OCI-LY7 (cell line): ENCODE measurements at regions not wholly inside any gene's neighbourhood (a gene's known extent, or its start where the extent isn't known, plus 50 kb on each side); places are given as distances from the start of the nearest gene placed in this dataset.

Source experiments
- BruUV-seq: library from RNA; stranded (reverse); fragments of 400-500 nt; replicated peaks from 2 replicates; lab custom pipeline; 2021; lab: Mats Ljungman, UMichigan
- CTCF ChIA-PET: fragments of 300-600 bp; sonication (Branson Sonifier 250); formaldehyde crosslinking; loops from one replicate; lab custom pipeline; 2022; ENCODE audit warnings: antibody characterized with exemption; ENCODE audit not compliant: unreplicated experiment; lab: Charles Lee
- POLR2A ChIA-PET: fragments of 300-600 bp; sonication (Branson Sonifier 250); formaldehyde crosslinking; loops from one replicate; lab custom pipeline; 2022; ENCODE audit warnings: antibody characterized with exemption; lab: Charles Lee
- DNase-seq: peaks from one replicate; pipeline ENCODE4 v3.0.0-alpha.2; 2015; ENCODE audit warnings: low spot score
- H2AFZ ChIP-seq: fragments of 200-600 bp; sonication (generic), shearing (Covaris generic); 2 replicates; pipeline ENCODE4 v1.6.1; 2014; ENCODE audit warnings: mild to moderate bottlenecking, antibody characterized with exemption, low read length, moderate library complexity
- H3K27ac ChIP-seq: fragments of 200-600 bp; sonication (generic); 2 replicates; pipeline ENCODE4 v1.5.1; 2014; ENCODE audit warnings: mixed run types, low read depth, mild to moderate bottlenecking, moderate library complexity, low read length, inconsistent platforms; ENCODE audit not compliant: poor library complexity, severe bottlenecking
- H3K36me3 ChIP-seq: fragments of 200-600 bp; sonication (generic); 2 replicates; pipeline ENCODE4 v1.6.1; 2014; ENCODE audit warnings: mild to moderate bottlenecking, antibody characterized with exemption, low read length, moderate library complexity, mixed read lengths; ENCODE audit not compliant: insufficient read depth
- H3K4me1 ChIP-seq: fragments of 200-600 bp; sonication (generic); 2 replicates; pipeline ENCODE4 v1.5.1; 2014; ENCODE audit warnings: mild to moderate bottlenecking, low read length; ENCODE audit not compliant: insufficient read depth, poor library complexity, severe bottlenecking
- H3K4me2 ChIP-seq: fragments of 200-600 bp; sonication (generic); 2 replicates; pipeline ENCODE4 v1.6.1; 2014; ENCODE audit warnings: mild to moderate bottlenecking, low read length
- H3K4me3 ChIP-seq: fragments of 200-600 bp; sonication (generic); 2 replicates; pipeline ENCODE4 v1.5.1; 2014; ENCODE audit warnings: mild to moderate bottlenecking, low read depth, low read length; ENCODE audit not compliant: poor library complexity, severe bottlenecking
- H3K79me2 ChIP-seq: fragments of 200-600 bp; sonication (generic); 2 replicates; pipeline ENCODE4 v1.6.1; 2016; ENCODE audit warnings: low read depth, mild to moderate bottlenecking, low read length, moderate library complexity, mixed read lengths; ENCODE audit not compliant: insufficient read depth
- H3K9me2 ChIP-seq: fragments of 200-600 bp; sonication (generic); 2 replicates; pipeline ENCODE4 v1.6.1; 2016; ENCODE audit warnings: mild to moderate bottlenecking, low read length, mixed read lengths; ENCODE audit not compliant: insufficient read depth
- H3K9me3 ChIP-seq: fragments of 200-600 bp; sonication (generic); 2 replicates; pipeline ENCODE4 v1.6.1; 2014; ENCODE audit warnings: mild to moderate bottlenecking, mixed run types, low read length, mixed read lengths
- H4K20me1 ChIP-seq: fragments of 200-600 bp; sonication (generic); 2 replicates; pipeline ENCODE4 v1.6.1; 2014; ENCODE audit warnings: mild to moderate bottlenecking, antibody characterized with exemption, low read length, moderate library complexity, mixed read lengths; ENCODE audit not compliant: insufficient read depth
- EZH2phosphoT487 ChIP-seq: fragments of 200-600 bp; sonication (generic); IDR thresholded peaks from 2 replicates; pipeline ENCODE4 v1.6.1; 2018; ENCODE audit warnings: low read depth, borderline replicate concordance, mild to moderate bottlenecking, mixed run types, antibody characterized with exemption, low read length, moderate library complexity, mixed read lengths
- intact Hi-C: fragments of 100-400 bp; cut with micrococcal nuclease; formaldehyde crosslinking; loops from one replicate; pipeline ENCODE4 v1.10.0; 2022; ENCODE audit not compliant: unreplicated experiment
- TF ChIP-seq, protein P1 (sequence below): fragments of 200-600 bp; sonication (generic); conservative IDR thresholded peaks from 2 replicates; pipeline ENCODE4 v1.5.1; 2014; ENCODE audit warnings: mild to moderate bottlenecking, antibody characterized with exemption, low read length, moderate library complexity, mixed read lengths

DNA sequence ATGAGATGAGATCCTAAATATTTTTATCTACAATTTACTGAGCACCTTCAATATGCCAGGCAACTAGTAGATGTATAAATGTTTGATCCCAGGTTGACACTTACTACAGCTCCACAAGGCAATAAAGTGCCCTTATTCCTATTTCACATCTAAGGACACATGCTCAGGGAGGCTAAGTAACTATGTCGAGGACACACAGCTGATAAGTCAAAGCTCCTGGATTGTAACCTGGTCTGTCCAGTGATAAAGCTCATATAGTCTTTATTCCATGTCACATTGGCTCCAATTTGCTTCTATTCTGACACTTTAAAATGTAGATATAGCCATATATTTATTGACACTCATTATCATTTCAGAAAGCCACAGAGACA lies 93.8 kb upstream of the BMAL1 start:
- POLR2A ChIA-PET, result no interaction called here
- H3K4me2 ChIP-seq, result no peak overlapping the region

GRCh38 chr11:13184295-13184794 lies 93.2 kb upstream of the BMAL1 start:
- H3K4me2 ChIP-seq, result no peak overlapping the region
- intact Hi-C loops, result no loop called here
- H3K4me1 ChIP-seq, result no peaks in the 10 kb centered on the region
- TF ChIP-seq, protein P1, sequence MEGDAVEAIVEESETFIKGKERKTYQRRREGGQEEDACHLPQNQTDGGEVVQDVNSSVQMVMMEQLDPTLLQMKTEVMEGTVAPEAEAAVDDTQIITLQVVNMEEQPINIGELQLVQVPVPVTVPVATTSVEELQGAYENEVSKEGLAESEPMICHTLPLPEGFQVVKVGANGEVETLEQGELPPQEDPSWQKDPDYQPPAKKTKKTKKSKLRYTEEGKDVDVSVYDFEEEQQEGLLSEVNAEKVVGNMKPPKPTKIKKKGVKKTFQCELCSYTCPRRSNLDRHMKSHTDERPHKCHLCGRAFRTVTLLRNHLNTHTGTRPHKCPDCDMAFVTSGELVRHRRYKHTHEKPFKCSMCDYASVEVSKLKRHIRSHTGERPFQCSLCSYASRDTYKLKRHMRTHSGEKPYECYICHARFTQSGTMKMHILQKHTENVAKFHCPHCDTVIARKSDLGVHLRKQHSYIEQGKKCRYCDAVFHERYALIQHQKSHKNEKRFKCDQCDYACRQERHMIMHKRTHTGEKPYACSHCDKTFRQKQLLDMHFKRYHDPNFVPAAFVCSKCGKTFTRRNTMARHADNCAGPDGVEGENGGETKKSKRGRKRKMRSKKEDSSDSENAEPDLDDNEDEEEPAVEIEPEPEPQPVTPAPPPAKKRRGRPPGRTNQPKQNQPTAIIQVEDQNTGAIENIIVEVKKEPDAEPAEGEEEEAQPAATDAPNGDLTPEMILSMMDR, result no peak
- TF ChIP-seq EZH2phosphoT487, result no peak
- H3K9me2 ChIP-seq, result no peaks in the 10 kb centered on the region
- POLR2A ChIA-PET, result no interaction called here
- no peaks in the 10 kb centered on the region for H3K9me3 ChIP-seq
- no peak overlapping the region for H3K27ac ChIP-seq
- no TSS peak for BruUV-seq
- CTCF ChIA-PET, result no interaction called here
- no peaks in the 10 kb centered on the region for H4K20me1 ChIP-seq
- H3K4me3 ChIP-seq, result no peak overlapping the region
- no peaks in the 10 kb centered on the region for H3K79me2 ChIP-seq
- DNase-seq, result no peak
- no peaks in the 10 kb centered on the region for H3K36me3 ChIP-seq
- no peak overlapping the region for H2AFZ ChIP-seq

More for the DNA sequence above, 93.8 kb upstream of the BMAL1 start:
- no peaks in the 10 kb centered on the region for H3K4me1 ChIP-seq
- H3K27ac ChIP-seq, result no peak overlapping the region
- no peaks in the 10 kb centered on the region for H3K36me3 ChIP-seq
- intact Hi-C loops, result no loop called here
- CTCF ChIA-PET, result no interaction called here
- H3K9me2 ChIP-seq, result no peaks in the 10 kb centered on the region
- DNase-seq, result no peak
- H3K9me3 ChIP-seq, result no peaks in the 10 kb centered on the region
- H2AFZ ChIP-seq, result no peak overlapping the region
- no peaks in the 10 kb centered on the region for H3K79me2 ChIP-seq
- H3K4me3 ChIP-seq, result no peak overlapping the region
- no peak for TF ChIP-seq EZH2phosphoT487
- TF ChIP-seq, protein P1, result no peak
- H4K20me1 ChIP-seq, result no peaks in the 10 kb centered on the region
- BruUV-seq, result no TSS peak

DNA sequence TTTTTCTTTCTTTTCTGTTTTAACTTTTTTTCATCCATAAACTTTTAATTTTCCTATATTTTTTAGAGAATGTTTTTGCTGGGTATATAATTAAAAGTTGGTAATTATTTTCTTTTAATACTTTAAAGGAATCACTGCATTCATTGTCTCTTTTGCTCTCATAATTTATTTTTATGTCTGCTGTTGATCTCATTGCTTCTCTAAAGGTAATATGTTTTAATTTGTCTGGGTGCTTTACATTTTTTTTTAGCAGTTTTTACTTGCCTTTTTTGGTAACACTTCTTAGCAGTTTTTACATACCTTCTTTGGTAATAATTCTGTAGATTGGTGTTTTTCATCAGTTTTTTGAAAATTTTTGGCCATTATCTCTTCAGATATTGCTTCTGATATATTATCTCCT lies 89.4 kb upstream of the BMAL1 start:
- intact Hi-C loops, result no loop called here
- no peak for DNase-seq
- Histone ChIP-seq H4K20me1 (no peaks in the 10 kb centered on the region), H3K4me1 (no peaks in the 10 kb centered on the region), H3K9me3 (no peaks in the 10 kb centered on the region), H3K79me2 (no peaks in the 10 kb centered on the region), H3K36me3 (no peaks in the 10 kb centered on the region), H3K4me3 (no peak overlapping the region), H3K27ac (no peak overlapping the region), H3K4me2 (no peak overlapping the region), H3K9me2 (no peaks in the 10 kb centered on the region), H2AFZ (no peak overlapping the region)
- CTCF ChIA-PET, result no interaction called here
- BruUV-seq, result no TSS peak
- POLR2A ChIA-PET, result no interaction called here
- TF ChIP-seq EZH2phosphoT487, result no peak
- TF ChIP-seq, protein P1, result no peak
